GM23248 (cell line): ENCODE measurements at regions not wholly inside any gene's neighbourhood (a gene's known extent, or its start where the extent isn't known, plus 50 kb on each side); places are given as distances from the start of the nearest gene placed in this dataset.
"Not testable (repeated sequence)": the region's sequence is repeated elsewhere in the genome, so short reads cannot be mapped to it uniquely, and the experiment has no call there.

ENCODE experiments used
- EZH2 ChIP-seq: fragments of 200-600 bp; sonication (generic); IDR thresholded peaks from 2 replicates; pipeline ENCODE4 v1.6.1; 2018; ENCODE audit warnings: antibody characterized with exemption, mild to moderate bottlenecking; ENCODE audit not compliant: insufficient read depth, poor library complexity, severe bottlenecking
- EZH2phosphoT487 ChIP-seq: fragments of 200-600 bp; sonication (generic); IDR thresholded peaks from 2 replicates; pipeline ENCODE4 v1.6.1; 2018; ENCODE audit warnings: antibody characterized with exemption, moderate library complexity, mild to moderate bottlenecking, low read depth; ENCODE audit not compliant: insufficient read depth

DNA sequence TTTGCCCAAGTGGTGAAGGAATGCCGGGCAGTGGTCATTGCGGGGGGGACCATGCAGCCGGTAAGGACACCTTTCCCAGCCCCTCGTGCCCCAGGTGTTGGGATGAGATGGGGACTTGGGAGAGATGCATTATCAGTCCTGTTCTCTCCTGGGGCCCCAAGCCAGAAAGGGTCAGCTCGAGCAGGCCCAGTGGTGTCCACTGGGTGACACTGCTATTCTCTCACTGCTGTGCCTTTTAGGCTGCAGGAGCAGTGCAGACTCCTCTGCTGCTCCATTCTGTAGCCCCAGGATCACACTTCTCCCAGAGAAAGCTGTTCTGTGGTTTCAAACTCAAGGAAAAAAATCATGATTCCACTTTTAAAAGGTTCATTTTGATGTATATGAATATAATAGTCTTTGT lies 99.1 kb upstream of the PZP start:
- TF ChIP-seq EZH2phosphoT487, EZH2: not testable (repeated sequence)
